HG02973 (cell line): ENCODE measurements at regions not wholly inside any gene's neighbourhood (a gene's known extent, or its start where the extent isn't known, plus 50 kb on each side); places are given as distances from the start of the nearest gene placed in this dataset.

ENCODE experiments used
- ATAC-seq: cut with Tn5 transposase; IDR thresholded peaks from one replicate; pipeline ENCODE4 v1.9.1; 2021; ENCODE audit warnings: moderate library complexity; ENCODE audit not compliant: unreplicated experiment

DNA sequence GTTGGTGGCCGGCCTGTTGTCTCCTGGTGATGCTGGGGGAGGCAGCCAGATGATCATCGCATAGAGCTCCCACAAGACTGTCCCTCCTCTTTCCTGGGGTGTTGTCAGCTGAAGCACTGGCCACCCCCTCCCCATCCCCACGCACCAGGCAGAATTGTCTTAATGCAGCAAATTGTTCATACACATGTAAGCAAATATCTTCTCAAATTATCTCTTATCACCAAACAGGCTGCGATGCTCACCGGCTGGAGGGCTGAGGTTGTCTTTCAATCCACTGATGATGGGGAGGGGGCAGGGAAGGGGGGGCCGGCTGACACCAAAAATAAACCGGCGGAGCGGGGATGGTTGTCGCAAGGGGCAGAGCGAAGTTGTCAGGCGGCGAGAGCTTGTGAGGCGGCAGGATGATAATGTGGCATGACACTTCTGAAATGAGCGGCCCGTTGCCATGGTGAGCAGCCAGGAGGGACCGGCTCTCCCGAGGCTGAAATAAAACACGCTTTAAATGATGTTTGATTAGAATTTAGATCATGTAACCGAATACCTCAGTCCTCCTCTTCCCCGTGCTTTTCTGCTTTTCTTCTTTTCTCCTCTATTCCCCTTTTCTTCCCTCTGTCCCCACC lies 59.8 kb downstream of the MRM1 start:
- ATAC-seq: no peak

DNA sequence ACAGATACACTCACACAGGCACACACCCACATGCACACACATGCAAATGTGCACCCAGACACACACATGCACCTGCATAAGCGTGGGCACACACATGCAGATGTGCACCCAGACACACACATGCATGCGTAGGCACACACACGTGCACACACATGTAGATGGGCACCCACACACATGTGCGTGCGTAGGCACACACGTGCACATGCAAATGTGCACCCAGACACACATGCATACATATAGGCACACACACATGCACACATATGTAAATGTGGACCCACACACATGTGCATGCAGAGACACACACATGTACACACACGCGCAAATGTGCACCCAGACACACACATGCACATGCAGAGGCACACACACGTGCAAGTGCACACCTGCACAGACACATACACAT lies 60.3 kb downstream of the MRM1 start:
- ATAC-seq: no peak

DNA sequence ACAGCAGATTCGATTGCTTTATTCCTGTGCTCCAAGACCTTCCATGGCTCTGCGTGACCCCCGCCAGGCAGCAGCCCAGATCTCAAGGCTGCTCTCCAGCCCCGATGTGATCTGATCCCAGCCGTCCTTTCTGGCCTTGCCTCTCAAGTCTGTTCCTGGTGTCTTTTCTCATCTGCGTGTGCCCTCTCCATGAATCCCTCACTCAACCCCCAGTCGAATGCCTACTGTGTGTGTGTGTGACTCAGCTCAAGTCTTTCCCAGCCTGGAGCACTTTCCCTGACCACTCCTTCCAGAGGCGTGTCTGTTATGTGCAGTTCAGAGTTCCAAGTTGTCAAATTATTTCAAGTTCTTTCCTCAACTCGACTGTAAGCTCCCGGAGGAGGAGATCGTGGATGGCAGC lies 64.0 kb downstream of the MRM1 start:
- no peak for ATAC-seq

DNA sequence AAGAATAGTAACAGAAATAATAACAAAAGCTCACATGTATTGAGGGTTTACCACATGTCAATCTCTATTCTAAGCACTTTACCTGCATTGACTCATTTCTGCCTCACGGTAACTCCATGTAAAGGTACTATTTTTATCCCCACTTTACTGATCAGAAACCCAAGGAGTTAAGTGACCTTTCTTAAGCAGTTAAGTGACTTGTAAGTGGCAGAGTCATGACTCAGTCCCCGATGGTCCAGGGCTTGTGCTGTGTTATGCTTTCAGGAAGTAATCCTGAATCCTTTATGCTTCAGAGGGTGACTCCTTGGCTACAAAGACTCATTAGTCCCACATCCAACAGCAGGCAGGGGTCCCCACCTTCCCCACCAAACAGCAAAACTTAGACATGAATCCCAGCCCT lies 66.5 kb downstream of the MRM1 start:
- ATAC-seq: no peak

DNA sequence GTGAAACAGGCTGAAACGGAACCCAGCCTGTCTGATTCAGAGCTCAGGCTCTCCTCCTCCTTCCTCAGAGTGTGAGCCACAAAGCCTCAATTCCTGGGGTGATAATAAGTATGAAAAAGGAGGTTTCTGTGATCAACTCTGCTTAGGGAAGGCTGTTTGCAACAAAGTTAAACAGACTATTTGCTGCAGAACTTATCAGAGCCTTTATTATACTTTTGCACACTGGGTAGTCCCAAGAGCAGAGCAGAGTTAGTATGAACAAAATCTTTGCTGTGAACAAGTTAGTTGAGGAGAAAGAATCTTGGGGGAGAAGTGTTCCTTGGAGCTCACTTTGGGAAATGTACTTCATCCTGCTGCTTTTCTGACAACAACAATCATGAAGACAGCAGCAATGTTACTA lies 67.4 kb downstream of the MRM1 start:
- no peak for ATAC-seq

DNA sequence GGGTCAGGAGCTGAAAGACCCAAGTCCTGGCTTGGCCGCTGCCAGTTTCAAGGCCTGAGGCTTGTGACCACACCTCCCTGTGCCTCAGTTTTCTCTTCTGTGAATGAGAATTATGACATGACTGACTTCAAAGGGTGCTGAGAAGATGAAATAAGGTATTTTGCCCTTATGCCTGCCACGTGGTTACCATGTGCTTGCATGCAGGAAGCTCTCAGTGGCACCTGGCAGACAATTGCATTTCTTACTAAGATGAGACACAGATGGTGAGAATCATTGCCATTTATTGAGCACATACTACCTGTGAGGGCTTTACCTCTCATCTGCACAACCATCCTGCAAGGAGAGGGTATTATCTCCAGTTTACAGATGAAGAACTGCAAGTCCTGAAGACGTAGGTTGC lies 69.8 kb downstream of the MRM1 start:
- ATAC-seq: no peak

DNA sequence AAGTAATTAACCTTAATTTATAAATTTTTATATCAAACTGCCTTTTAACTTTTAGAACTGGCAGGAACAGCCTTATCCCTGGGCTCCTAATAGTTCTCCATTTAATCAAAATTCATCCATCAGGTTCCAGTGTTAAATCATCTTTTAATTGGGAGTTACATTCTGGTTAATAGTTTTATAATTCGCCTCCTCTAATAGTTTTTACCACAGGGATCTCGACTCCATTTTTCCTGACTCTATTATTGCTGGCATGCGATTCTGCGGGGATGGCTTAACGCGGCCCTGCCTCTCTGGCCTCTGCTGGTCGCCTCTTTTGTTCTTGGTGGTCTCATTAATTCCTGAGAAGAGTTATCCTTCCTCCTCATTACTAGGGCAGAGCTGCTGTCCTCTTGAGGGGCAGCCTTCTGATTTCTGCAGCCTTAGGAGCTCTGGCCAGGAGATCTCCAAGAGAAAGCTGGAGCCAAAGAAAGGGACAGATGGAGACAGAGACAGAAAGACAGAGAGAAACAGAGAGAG lies 71.1 kb downstream of the MRM1 start:
- ATAC-seq: no peak

DNA sequence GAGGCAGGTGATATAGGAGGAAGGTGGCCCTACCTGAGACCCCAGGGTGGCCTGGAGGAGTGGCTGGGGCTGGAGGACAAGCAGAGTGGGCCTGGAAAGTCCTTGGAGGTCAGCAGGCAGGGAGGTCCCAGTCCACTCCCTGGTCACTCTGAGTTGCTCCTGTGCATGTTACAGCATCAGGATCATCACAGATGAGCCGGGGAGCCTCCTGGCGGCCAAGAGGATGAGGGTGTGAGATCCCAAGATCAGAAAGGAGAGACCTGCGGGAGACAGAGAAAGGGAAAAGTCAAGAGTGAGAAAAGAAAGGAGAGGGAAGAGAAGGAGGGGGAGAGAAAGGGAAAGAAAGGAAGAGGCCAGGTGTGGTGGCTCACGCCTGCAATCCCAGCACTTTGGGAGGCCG lies 71.7 kb downstream of the MRM1 start:
- no peak for ATAC-seq

DNA sequence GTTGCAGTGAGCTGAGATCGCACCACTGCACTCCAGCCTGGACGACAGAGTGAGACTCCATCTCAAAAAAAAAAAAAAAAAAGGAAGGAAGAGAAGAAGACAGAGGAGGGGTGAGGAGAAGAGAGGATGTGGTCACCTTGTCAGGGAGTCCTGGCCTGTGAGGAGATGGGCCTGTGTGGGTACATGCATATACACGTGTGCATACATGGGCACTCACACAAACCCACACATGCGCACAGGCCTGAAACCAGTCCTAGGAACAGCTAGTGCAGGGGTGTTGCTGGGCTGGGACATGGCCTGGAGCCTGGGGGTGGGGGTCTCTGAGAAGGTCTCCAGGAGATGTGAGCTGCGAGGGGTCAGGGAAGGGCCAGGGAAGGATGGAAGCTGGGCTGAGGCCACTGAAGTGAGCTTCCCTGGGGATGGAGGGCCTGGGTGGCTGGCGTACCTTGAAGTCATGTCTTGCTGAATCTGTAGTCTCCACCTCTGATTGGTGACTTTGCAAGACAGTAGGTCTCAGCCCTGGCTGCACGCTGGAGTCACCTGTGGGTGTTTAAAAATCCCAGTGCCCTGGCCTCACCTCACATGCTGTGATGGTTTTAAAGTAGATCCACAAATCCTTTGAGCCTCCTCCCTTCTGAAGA lies 72.4 kb downstream of the MRM1 start:
- no peak for ATAC-seq

DNA sequence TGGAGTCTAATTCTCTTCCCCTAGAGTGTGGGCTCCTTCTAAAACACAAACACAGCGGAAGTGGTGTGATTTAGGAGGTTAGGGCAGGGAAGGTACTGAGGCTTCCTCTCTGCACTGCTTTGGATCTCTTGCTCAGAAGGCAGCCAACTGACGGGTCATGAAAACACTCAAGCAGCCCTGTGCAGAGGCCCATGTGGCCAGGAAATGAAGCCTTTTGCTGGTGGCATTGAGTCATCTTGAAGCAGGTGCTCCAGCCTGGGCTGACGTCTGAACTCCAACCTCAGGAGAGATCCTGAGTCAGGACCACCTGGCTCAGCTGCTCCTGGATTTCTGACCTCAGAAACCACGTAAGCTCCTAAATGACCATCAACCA lies 72.9 kb downstream of the MRM1 start:
- ATAC-seq: no peak

DNA sequence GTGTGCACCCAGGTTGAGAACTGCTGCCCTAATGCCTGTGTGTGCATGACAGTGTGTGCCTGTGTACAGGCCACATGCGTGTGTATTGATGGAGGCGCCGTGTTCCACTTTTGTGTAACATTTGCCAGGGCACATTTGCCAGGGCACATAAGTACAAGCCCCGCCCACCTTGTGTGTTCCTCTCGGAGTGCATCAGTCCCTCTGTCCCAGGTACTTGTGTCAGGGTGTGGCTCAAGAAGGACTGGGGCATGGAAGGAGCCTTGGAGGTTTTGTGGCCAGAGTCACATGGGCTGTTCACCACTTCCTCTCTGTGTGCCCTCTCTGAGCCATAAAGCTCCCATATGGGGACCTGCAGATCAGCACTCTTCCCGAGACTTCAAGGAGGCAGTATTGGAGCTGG lies 73.9 kb downstream of the MRM1 start:
- ATAC-seq: no peak

DNA sequence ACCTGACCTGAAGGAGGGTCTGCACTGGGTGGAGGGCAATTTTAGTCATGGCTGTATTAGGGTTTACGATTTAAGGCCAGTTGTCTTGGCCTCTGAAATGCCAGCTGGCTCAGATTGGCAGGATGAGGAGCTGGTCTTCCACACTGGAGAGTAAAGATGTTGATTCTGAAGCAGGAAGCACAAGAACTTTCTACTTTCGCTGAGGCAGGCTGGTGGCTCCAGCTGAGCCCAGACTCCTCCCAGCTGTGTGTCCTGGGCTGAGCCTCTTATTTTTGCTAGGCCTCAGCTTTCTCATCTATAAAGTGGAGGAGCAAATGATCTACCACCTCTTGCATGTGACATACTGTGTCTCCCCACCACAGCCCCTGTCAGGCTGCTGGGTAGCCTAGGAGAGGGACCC lies 74.4 kb downstream of the MRM1 start:
- no peak for ATAC-seq

DNA sequence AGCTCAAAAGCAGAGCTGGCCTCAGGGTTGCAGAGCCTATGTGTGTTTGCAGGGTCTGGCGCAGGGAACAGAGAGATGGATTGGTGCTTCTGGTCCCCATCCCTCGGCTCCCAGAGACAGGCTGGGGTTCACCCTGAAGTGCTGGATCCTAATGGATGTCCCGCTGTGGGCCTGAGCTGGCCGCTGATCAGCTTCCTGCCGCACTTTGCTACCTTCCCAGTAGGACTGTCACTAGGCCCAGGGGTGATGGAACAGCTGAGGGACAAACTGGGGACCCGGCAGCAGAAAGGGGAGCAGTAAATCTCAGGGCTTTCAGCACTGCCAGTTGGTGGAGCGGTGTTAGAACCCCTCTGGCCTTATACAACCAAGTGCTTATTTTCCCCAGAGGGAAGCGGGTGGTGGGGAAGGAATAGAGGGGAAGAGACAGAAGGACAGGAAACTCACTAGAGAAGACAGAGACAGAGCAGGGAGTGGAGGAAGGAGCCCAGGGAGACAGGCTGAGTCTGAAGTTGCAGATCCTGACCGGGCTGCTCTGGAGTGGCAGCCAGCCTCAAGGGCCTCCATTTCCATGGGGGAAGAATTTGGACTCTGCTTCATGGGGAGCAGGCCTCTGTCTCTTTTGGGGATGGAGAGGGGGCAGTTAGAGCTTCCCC lies 78.6 kb downstream of the MRM1 start:
- no peak for ATAC-seq

DNA sequence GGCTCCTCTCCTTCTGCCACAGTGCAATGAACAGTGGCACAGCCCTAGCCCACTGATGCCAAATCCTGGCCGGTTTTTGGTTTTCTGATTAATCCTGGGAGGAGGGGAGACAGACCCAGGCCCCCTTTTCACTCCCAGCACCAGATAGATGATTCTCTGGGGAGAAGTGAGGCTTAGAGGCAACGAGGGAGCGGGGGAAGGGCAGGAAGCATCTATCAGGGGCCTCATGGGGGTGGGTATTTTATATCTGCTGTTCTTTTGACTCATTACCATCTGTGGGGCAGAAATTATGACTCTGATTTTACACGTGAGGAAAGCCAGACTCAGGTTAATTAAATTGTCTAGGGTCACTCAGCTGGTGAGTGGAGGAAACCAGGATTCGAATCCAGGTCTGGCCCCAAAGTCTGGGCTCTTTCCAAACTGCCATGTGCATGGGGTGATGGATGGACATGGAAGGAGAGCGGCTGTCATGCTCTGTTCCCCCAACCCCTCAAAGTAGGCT lies 79.4 kb downstream of the MRM1 start:
- ATAC-seq: no peak

DNA sequence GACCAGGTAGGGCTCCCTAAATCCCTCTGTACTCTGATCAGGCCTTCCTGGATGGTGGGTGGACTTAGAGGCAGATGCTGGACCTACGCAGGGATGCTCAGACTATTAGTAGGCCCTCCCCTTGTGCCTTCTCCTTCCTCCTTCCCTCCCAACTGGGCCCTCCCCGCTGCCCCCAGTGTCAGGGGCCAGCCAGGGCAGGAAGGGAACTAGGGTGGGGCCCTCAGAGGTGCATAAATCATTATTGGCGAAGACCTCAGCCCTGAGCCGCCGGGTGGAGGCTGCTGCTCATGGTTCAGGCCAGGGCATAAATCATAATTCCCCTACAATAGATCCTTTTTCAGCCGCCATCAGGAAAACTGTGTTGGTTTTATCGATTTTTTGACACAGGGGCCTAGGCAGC lies 81.4 kb downstream of the MRM1 start:
- ATAC-seq: no peak

DNA sequence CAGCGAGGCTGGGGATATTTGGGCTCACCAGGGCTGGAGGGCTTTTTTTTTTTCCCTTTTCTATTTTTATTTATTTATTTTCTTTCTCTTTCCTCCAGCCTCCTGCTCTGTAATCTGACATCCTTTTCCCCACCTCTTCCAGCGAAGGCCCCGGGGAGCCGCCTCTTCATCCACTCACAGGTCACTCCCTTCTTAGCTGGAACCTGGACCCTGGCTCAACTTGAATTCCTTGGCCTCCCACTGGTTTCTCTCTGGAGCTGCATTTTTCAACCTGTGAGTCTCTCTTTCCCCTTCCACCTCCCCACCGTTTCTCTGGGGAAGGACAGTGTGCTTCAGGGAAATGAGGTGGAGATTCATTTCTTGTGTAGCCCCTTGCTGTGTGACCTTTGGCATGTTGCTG lies 82.0 kb downstream of the MRM1 start:
- no peak for ATAC-seq

DNA sequence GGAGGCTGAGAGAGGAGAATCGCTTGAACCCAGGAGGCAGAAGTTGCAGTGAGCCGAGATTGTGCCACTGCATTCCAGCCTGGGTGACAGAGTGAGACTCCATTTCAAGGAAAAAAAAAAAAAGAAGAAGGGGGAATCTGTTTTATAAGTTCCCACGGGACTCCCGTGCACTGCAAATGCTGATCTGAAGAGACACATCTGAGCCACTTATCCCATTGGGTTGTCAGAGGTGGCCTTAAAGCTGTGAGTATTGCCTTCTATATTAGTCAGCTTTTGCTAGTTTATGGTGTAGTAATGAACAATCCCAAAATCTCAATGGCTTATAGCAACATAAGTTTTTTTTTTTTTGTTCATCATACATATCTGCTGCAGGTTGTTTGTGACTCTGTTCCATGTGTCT lies 82.8 kb downstream of the MRM1 start:
- no peak for ATAC-seq

DNA sequence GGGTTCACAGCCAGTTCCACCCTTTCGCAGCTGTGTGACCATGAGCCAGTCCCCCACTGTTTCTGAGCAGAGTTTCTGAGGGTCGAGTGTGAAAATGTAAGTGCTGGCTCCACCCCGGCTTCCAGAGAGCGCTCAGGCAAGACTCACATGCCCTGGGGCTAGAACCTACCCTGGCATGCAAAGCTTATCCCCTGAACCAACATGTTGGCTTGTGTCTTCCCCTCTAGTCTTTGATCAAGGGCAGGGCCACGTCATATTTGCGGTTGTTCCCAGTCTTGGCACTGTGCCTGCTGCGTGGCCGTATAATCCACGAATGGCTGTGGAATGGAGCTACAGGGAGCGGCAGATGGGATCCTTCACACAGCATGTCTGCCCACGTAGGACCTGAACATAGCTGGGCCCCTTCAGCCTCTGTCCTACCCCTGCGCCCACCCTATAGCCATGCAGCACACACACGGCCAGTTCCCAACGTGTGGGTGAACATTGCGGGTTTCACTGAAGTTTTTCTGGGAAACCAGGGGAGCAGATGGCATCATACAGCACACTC lies 84.8 kb downstream of the MRM1 start:
- no peak for ATAC-seq

DNA sequence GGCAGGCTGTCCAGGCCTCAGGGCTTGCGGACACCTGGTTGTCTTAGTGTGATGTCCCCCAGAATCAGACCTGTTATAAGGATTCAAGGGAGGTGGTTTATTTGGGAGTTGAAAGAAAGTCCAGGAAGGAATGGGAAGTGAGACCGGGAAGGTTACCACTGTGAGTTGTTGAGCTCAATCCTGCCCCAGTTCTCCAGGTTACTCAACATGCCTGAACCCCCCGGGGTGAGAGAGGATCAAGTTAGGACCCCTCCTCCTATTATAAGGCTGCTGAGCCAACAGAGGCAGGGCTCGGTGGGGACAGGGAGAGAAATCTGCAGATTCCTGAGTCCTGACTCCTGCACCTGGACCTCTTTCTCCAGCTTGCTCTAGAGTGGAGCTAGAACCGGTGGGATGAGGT lies 86.4 kb downstream of the MRM1 start:
- ATAC-seq: no peak

DNA sequence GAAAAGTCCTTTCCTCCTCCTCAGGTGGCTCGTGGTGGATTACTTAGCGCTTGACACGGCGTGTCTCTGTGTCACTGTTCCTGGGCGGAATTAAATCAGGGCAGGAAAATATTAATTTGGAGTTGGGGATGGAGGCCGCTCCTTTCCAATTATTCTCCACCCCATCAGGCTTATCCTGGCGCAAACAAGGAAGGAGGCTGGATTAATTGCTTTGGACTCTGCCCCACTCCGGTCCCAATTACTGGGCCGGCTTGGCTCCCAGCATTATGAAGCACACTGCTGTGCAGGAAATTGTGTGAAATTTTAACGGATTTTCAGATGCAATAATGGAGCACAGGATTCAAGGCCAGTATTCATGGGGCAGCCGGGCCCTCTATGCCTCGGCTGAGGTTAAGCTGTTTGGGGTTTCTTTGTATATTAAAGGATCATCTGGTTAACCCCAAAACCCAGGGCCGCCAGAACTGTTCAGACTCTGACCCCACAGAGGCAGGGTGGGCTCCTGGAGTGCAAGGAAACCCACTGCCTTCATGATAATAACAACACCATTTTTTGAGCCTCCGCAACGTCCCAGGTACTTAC lies 87.8 kb downstream of the MRM1 start:
- no peak for ATAC-seq

DNA sequence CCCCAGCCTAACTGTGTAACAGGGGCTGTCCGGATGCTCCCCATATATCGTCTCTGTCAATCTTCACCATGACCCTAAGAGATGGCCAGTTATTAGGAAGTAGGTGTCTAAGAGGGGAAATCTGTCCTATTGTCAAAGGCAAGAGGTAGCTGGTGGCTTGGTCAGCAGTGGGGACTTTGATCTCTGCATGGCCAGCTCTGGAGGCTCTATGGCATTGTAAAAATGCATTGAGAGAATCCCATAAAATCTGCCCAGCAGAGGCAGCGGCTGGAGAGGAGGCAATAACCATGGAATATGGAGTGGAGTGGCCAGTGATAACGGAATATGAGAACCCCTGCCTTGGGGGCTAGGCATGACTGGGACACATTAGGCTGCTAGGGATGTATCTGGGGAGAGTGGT lies 88.8 kb downstream of the MRM1 start:
- ATAC-seq: no peak

DNA sequence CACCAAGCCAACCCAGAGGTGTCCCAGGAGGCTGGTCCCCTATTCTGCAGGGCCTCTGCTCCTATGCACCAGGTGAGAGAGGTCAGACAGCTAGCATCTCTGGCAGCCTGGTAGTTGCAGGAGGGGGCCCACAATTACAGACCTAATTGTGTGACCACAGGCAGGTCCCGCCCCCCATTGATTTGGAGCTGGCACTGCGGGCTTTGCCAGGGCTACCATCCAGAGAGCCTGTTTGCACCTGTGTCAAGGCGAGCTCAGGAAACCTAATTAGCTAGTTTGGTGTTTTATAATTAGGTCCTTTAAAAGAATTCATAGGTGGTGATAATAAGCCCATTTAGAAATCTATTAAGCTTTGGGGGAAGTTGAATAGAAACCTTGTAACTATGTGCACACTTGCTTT lies 90.2 kb downstream of the MRM1 start:
- no peak for ATAC-seq
